LNCaP clone FGC (cell line): ENCODE measurements at regions not wholly inside any gene's neighbourhood (a gene's known extent, or its start where the extent isn't known, plus 50 kb on each side); places are given as distances from the start of the nearest gene placed in this dataset.
"Not testable (repeated sequence)": the region's sequence is repeated elsewhere in the genome, so short reads cannot be mapped to it uniquely, and the experiment has no call there.

Experiments
- DNase-seq: peaks from one replicate; pipeline ENCODE4 v3.0.0-alpha.2; 2011; ENCODE audit warnings: low read depth
- H3K4me3 ChIP-seq: 2 replicates; pipeline ENCODE4 v1.5.1; 2011; ENCODE audit warnings: mild to moderate bottlenecking, low read depth, low read length, control low read depth
- CTCF ChIP-seq: IDR thresholded peaks from 2 replicates; pipeline ENCODE4 v1.5.1; 2012; ENCODE audit warnings: mild to moderate bottlenecking; ENCODE audit not compliant: control insufficient read depth, insufficient read depth; ENCODE audit errors: extremely low read depth

- no peak for TF ChIP-seq CTCF
- no peak for DNase-seq
- no peak overlapping the region for H3K4me3 ChIP-seq
These were observed 1656.0 kb downstream of the MRPL39 start for GRCh38 chr21:23951251-23951650.

- no peak for TF ChIP-seq CTCF
- H3K4me3 ChIP-seq, result no peak overlapping the region
- no peak for DNase-seq
These were observed 1656.9 kb downstream of the MRPL39 start for GRCh38 chr21:23950344-23950743.

GRCh38 chr21:23949493-23949892 lies 1657.8 kb downstream of the MRPL39 start:
- no peak overlapping the region for H3K4me3 ChIP-seq
- DNase-seq, result no peak
- TF ChIP-seq CTCF, result no peak

- H3K4me3 ChIP-seq, result no peak overlapping the region
- DNase-seq, result no peak
- no peak for TF ChIP-seq CTCF
These were observed 1667.8 kb downstream of the MRPL39 start for GRCh38 chr21:23939369-23940065.

GRCh38 chr21:23936991-23937390 lies 1670.3 kb downstream of the MRPL39 start:
- TF ChIP-seq CTCF, result no peak
- DNase-seq, result no peak
- no peak overlapping the region for H3K4me3 ChIP-seq

GRCh38 chr21:23936224-23936623 lies 1671.1 kb downstream of the MRPL39 start:
- no peak overlapping the region for H3K4me3 ChIP-seq
- peak; percentile 61 for TF ChIP-seq CTCF
- DNase-seq, result no peak

- no peak for DNase-seq
- no peak overlapping the region for H3K4me3 ChIP-seq
- no peak for TF ChIP-seq CTCF
These were observed 1676.7 kb downstream of the MRPL39 start for GRCh38 chr21:23930565-23930964.

- H3K4me3 ChIP-seq, DNase-seq: not testable (repeated sequence)
These were observed 1680.9 kb downstream of the MRPL39 start for GRCh38 chr21:23926430-23926829.
